Large intestine (tissue), 3 donors: ENCODE measurements at regions not wholly inside any gene's neighbourhood (a gene's known extent, or its start where the extent isn't known, plus 50 kb on each side); places are given as distances from the start of the nearest gene placed in this dataset.
"Not testable (repeated sequence)": the region's sequence is repeated elsewhere in the genome, so short reads cannot be mapped to it uniquely, and the experiment has no call there.

Source experiments
- DNase-seq, 2 donors: peaks; one replicate each; pipeline versions ENCODE4 v3.0.0 to v3.0.0-alpha.2; 2013
- H3K27ac ChIP-seq: one replicate; pipeline ENCODE4 v1.5.1; 2013; ENCODE audit warnings: low read length
- H3K27me3 ChIP-seq: 2 replicates; pipeline ENCODE4 v1.6.1; 2013; ENCODE audit warnings: low read length; ENCODE audit not compliant: control insufficient read depth, insufficient read depth
- H3K36me3 ChIP-seq: 2 replicates; pipeline ENCODE4 v1.6.1; 2013; ENCODE audit warnings: low read length; ENCODE audit not compliant: control insufficient read depth, insufficient read depth
- H3K4me1 ChIP-seq: one replicate; pipeline ENCODE4 v1.6.1; 2013; ENCODE audit warnings: low read length; ENCODE audit not compliant: control insufficient read depth, insufficient read depth
- H3K4me3 ChIP-seq: one replicate; pipeline ENCODE4 v1.5.1; 2013; ENCODE audit warnings: low read length
- H3K9me3 ChIP-seq: one replicate; pipeline ENCODE4 v1.6.1; 2013; ENCODE audit warnings: mild to moderate bottlenecking, low read depth, low read length, moderate library complexity; ENCODE audit not compliant: control insufficient read depth
- WGBS: methylation state at CpG from one replicate; pipeline ENCODE4 v1.1.5; 2013; ENCODE audit warnings: low lambda C conversion rate; ENCODE audit not compliant: insufficient coverage; 5-methylcytosine and 5-hydroxymethylcytosine counted together

DNA sequence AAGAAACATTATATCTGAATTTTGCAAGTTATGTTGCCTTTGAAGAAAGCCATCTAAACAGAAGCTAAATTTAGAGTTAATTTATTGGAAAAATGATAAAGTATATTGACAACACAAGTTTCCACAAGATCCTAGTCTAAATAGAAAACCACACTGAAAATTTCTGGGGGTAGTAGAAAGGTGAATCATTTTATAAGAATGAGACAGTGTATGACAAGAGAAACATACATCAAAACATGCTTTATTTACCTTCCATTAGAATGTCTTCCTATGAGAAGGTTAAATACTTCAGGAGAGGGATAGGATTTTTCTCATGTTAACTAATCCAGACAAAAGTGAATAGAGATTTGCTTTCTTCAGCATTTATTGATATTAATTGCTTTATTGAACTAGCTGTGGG lies 1389.8 kb upstream of the ZEB2 start:
- no peaks in the 10 kb centered on the region for H3K36me3 ChIP-seq
- no peaks in the 10 kb centered on the region for H3K27me3 ChIP-seq
- no peaks in the 10 kb centered on the region for H3K4me1 ChIP-seq
- no peaks in the 10 kb centered on the region for H3K9me3 ChIP-seq
- no peak overlapping the region for H3K27ac ChIP-seq
- DNase-seq: no peak
- H3K4me3 ChIP-seq: no peak overlapping the region

DNA sequence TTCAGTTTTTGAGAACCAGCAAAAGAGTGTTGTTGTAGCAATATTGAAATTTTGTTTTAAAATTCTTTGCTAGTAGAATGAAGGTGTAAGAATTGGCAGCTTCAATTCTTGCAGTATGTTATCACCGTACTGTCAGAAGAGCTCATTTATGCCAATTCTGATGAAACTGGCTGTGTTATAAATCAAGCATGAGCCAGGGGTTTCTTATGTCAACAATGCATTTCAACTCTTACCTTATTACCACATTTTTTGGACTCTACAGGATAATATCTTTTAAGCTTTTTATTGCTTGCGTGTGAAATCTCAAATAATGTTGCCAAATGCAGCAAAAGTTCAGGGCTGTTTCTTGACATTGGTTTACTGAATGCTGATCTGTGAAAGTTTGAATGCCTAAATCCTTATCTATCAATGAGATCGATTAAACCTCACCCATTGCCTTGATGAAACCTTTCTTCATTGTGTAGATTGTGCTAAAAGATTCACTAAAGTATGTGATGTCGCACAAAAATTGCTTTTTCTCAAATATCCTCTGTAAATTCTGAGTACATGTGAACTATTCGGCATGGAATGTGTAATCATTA lies 1389.3 kb upstream of the ZEB2 start:
- no peak overlapping the region for H3K27ac ChIP-seq
- no peaks in the 10 kb centered on the region for H3K9me3 ChIP-seq
- no peaks in the 10 kb centered on the region for H3K4me1 ChIP-seq
- no peaks in the 10 kb centered on the region for H3K27me3 ChIP-seq
- no peaks in the 10 kb centered on the region for H3K36me3 ChIP-seq
- DNase-seq: no peak
- H3K4me3 ChIP-seq: no peak overlapping the region
- WGBS: 51% methylated on average over 3 of the region's 5 CpGs

DNA sequence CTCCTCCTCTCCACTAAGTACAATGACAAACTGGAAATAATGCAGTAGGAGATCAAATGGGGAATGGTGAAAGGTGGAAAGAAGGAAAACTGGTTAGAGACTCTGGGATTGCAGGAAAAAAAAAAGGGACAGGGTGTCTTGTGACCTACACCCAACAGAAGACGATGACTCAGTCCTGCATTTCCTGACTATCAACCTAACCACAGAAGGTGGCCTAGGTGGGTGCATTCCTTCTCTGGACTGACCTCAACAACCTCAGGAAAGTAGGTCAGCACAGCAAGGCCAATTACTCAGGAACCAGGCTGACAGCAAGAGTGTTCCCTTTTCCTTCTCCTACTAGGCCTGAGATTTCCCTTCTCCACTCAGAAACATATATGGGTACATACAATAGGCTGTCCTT lies 1386.4 kb upstream of the ZEB2 start:
- WGBS: no CpG with 5 or more reads among the region's 1 CpG
- no peaks in the 10 kb centered on the region for H3K9me3 ChIP-seq
- no peaks in the 10 kb centered on the region for H3K36me3 ChIP-seq
- no peaks in the 10 kb centered on the region for H3K27me3 ChIP-seq
- H3K27ac ChIP-seq: no peak overlapping the region
- no peak for DNase-seq
- no peaks in the 10 kb centered on the region for H3K4me1 ChIP-seq
- H3K4me3 ChIP-seq: no peak overlapping the region

DNA sequence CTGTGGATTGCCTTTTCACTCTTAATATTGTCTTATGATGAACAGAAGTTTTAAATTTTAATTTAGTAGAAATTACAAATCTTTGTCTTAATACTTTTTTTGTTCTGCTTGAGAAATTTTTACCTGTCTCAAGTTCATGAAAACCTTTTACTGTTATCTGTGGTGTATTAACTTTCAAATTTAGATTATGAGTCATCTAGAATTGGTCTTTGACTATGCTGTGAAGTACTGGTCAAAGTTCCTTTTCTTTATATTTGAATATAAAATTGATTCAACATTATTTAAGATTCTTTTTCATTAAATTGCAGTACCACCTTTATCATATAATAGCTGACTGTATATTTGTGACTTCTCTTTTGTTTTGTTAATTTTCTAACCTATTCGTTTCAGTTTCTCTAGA lies 1385.5 kb upstream of the ZEB2 start:
- no peaks in the 10 kb centered on the region for H3K36me3 ChIP-seq
- no peaks in the 10 kb centered on the region for H3K9me3 ChIP-seq
- H3K4me3 ChIP-seq: no peak overlapping the region
- H3K27ac ChIP-seq: no peak overlapping the region
- H3K4me1 ChIP-seq: no peaks in the 10 kb centered on the region
- no peaks in the 10 kb centered on the region for H3K27me3 ChIP-seq
- DNase-seq: no peak
- 93% methylated on average over 1 of the region's 1 CpG for WGBS

DNA sequence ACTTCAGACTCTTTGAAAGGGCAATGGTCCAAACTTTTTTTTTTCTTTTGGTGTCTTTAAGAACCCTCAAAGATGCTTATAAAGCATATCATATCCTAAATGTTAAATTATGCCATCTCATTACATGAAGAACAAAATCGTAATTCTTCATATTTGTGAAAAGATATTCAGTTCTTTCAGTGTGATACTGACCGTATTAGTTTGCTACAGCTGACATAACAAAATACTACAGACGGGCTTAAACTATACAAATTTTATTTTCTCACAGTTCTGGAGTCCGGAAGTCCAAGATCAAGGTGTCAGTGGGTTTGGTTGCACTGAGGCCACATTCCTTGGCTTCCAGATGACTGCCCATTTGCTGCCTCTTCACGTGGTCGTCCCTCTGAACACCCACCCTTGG lies 1377.2 kb upstream of the ZEB2 start:
- H3K36me3 ChIP-seq: no peaks in the 10 kb centered on the region
- no peak overlapping the region for H3K4me3 ChIP-seq
- no peaks in the 10 kb centered on the region for H3K9me3 ChIP-seq
- H3K27me3 ChIP-seq: no peaks in the 10 kb centered on the region
- H3K27ac ChIP-seq: no peak overlapping the region
- no peak for DNase-seq
- 100% methylated on average over 2 of the region's 6 CpGs for WGBS
- H3K4me1 ChIP-seq: no peaks in the 10 kb centered on the region

DNA sequence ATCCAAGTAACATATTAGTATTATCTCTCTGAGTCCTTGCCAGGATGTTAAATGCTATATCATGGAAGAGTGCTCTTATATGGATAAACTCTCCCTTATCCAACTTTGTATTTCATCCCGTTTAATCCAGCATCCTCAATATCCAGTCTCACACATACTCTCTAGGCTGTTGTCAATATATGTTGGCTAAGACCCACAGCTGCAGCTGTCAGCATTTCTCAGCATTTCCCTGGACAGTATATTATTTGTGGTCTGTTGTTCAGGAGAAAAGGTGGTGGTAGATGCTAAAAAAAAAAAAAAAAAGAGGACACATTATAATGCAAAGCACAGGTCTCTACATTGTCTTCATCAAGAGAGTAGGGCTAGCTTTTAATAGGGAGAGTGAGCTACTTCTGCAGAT lies 1368.0 kb upstream of the ZEB2 start:
- 100% methylated on average over 1 of the region's 1 CpG for WGBS
- Histone ChIP-seq H3K4me3 (no peak overlapping the region), H3K4me1 (no peaks in the 10 kb centered on the region), H3K36me3 (no peaks in the 10 kb centered on the region), H3K27me3 (no peaks in the 10 kb centered on the region), H3K27ac (no peak overlapping the region), H3K9me3 (no peaks in the 10 kb centered on the region)
- no peak for DNase-seq

DNA sequence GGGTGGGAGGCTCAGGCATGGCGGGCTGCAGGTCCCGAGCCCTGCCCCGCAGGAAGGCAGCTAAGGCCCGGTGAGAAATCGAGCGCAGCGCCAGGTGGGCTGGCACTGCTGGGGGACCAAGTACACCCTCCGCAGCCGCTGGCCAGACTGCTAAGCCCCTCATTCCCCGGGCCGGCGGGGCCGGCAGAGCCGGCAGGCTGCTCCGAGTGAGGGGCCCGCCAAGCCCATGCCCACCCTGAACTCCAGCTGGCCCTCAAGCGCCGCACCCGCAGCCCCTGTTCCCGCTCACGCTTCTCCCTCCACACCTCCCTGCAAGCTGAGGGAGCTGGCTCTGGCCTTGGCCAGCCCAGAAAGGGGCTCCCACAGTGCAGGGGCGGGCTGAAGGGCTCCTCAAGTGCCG lies 1361.1 kb upstream of the ZEB2 start:
- not testable (repeated sequence) for H3K4me3 ChIP-seq, H3K9me3 ChIP-seq, H3K27me3 ChIP-seq, H3K27ac ChIP-seq, DNase-seq, H3K4me1 ChIP-seq, H3K36me3 ChIP-seq
- WGBS: no CpG with 5 or more reads among the region's 23 CpGs

DNA sequence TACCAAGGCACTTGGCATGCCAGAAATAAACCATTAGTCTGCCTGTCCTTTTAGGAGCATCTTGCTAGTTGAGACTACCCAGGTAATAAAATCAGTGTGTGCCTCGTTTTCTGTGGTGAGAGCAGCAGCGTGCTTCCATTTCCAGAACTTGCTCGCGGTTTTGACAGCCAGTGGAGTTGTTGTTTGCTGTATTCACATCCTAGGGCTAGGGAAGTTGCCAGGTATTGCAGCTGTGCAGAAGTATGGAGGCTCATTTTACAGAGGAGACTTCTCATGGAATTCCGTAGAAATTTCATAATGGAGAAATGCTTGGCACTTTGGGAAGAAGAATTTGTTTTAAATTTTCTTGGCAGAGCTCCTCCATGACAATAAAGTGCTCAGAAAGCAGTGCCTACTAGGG lies 1355.1 kb upstream of the ZEB2 start:
- Histone ChIP-seq H3K27me3 (no peaks in the 10 kb centered on the region), H3K36me3 (no peaks in the 10 kb centered on the region), H3K4me3 (no peak overlapping the region), H3K27ac (no peak overlapping the region), H3K9me3 (no peaks in the 10 kb centered on the region), H3K4me1 (no peaks in the 10 kb centered on the region)
- WGBS: no CpG with 5 or more reads among the region's 5 CpGs
- no peak for DNase-seq

DNA sequence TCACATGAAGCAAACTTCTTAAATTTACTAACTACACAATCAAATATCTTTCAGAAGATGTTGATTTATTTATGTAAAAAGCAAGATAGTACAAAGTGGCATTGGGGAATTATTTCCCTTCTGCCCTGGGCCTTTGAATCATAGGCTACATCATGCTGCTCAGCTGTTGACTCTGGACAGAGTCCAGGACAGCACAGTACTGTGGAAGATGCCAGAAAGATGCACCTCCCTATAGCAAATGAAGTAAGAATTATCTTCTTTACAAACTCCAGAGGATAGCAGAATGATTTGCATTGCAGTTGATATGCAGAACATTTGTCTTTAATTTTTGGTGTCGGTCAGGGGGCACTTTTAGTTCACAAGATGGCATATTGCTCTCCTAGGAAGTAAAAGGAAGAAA lies 1354.5 kb upstream of the ZEB2 start:
- WGBS: no CpG with 5 or more reads among the region's 1 CpG
- no peak overlapping the region for H3K4me3 ChIP-seq
- no peaks in the 10 kb centered on the region for H3K36me3 ChIP-seq
- no peaks in the 10 kb centered on the region for H3K4me1 ChIP-seq
- H3K9me3 ChIP-seq: no peaks in the 10 kb centered on the region
- H3K27me3 ChIP-seq: no peaks in the 10 kb centered on the region
- H3K27ac ChIP-seq: no peak overlapping the region
- no peak for DNase-seq

DNA sequence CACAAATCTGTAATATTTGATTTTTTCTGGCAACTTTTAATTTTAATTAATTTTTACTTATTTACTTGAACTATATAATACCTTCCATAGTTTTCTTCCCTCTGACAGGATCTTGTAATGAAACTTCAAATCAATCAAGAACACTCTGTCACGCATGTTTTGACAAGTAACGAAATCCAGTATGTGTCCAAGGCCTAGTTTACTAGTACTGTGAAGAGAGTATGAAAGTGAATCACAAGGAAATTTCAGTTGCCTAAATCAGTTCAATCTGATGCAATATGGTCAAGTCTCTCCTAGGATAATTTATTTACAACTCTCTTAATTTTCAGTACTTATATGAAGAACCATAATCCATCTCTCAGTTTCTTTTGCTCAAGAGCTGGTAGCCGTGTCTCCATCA lies 1344.6 kb upstream of the ZEB2 start:
- 86% methylated on average over 1 of the region's 3 CpGs for WGBS
- Histone ChIP-seq H3K4me1 (no peaks in the 10 kb centered on the region), H3K27me3 (no peaks in the 10 kb centered on the region), H3K9me3 (no peaks in the 10 kb centered on the region), H3K36me3 (no peaks in the 10 kb centered on the region), H3K4me3 (no peak overlapping the region), H3K27ac (no peak overlapping the region)
- no peak for DNase-seq

DNA sequence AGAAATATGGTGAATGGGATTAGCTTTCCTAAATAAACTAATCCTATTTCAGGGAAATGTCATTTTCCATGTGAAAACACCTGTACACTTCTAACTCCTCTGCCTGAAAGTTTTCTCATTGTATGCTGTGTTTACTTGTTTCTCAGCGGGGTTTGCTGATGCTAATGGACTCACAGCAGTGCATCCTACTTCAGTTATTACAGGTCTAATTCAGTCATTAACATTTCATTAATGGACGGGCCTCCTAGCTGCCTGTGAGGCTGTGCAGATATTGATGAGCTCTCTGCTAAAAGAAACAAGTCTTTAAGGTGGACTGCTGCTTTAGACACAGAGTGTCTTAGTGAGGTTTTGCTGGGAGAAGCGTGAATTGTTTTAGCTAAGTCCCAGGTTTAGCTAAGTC lies 1342.0 kb upstream of the ZEB2 start:
- no peaks in the 10 kb centered on the region for H3K36me3 ChIP-seq
- no peaks in the 10 kb centered on the region for H3K4me1 ChIP-seq
- no peak overlapping the region for H3K27ac ChIP-seq
- 33% methylated on average over 1 of the region's 3 CpGs for WGBS
- no peaks in the 10 kb centered on the region for H3K9me3 ChIP-seq
- DNase-seq: no peak
- H3K4me3 ChIP-seq: no peak overlapping the region
- H3K27me3 ChIP-seq: no peaks in the 10 kb centered on the region
